Stimulated activated naive CD8-positive, alpha-beta T cell treated with anti-CD3 and anti-CD28 coated beads, Interleukin-15, Interleukin-2, amounts not matched to agents 100 U/mL and 50 U/mL, for 24 hours (primary cell): ENCODE measurements at regions not wholly inside any gene's neighbourhood (a gene's known extent, or its start where the extent isn't known, plus 50 kb on each side); places are given as distances from the start of the nearest gene placed in this dataset.

Experiments used
- ATAC-seq: fragments of 150-1000 bp; cut with Tn5 transposase; one replicate; pipeline ENCODE4 v1.10.0; 2021
- DNase-seq: peaks from one replicate; pipeline ENCODE4 v3.0.0; 2021

DNA sequence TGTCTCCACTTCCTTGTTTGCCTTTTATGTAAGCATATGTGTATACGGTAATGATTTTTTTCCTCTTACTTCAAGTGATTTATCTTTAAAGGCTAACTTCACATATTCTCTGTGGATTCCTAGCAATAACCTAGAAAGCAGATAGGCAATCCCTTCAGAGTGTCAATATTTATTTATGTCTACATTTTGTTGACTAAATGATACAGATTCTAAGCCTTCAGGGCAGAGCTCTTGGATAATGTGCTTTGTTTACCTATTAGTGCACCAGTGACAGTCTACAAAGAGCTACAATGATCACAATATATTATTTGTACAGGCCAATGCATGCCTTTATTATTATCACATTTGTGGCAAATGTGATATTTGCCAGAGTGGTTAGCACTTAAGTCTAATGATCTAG lies 406.2 kb downstream of the EFNB2 start:
- DNase-seq (no peak), ATAC-seq (no peak)

DNA sequence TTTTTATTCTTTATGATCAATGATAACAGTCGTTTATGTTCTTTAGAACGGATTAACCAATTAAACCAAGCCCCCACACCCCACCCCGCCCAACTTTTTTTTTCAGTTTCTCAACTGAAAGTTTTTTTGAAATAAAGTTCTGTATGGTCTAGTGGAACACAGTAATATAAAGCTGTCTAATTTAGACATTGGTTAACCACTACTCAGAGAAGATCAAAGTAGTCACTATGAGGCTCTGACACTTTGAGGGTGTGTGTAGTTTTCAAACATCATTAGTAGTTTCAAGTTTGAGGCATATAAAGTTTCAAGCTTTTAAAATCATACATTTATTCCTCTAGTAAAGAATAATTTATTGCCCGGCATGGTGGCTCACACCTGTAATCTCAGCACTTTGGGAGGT lies 413.2 kb downstream of the EFNB2 start:
- ATAC-seq (no peak), DNase-seq (no peak)

DNA sequence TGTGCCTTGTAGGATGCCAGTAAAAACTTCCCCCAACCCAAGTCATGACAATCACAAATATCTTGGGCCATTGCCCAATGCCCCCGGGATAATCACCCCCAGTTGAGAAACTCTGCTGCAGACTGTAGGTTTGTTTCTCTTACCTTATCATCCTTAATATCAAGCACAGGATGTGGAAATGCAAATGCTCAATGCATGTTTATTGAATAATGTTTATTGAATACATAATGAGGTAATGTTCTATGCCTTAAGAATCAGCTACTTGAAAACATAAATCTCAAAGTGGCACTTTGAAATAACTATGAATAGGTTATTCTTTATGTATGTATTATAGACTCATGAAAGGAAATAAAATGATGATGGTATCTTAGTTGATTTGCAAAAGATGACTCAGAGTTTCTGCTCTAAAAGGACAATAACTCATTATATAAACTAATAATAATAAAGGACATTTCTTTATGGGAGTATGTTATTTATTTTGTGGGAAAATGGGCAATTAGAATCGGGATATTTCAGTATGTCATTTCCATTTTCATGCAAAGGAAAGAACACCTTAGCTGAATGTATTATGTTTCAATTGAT lies 414.2 kb downstream of the EFNB2 start:
- ATAC-seq (no peak), DNase-seq (no peak)

DNA sequence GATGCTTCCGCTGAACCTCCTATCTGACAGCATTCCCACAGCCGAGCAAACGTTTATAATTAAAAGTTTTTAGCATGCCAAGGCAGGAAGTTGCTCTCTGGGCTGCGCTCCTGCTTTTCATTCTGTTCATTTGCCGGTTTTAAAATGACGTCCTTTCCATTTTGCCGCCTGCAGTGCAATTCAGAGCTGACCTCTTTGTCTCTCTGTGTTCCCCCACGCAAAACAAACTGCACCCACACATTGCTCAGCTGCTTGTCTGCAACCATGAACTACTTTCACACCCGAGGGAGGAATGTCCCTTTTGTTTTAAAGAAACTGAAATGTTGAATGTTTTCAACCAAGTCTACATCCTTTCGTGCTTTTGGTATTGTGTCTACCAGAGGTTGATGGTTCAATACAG lies 416.5 kb downstream of the EFNB2 start:
- ATAC-seq (no peak), DNase-seq (no peak)

DNA sequence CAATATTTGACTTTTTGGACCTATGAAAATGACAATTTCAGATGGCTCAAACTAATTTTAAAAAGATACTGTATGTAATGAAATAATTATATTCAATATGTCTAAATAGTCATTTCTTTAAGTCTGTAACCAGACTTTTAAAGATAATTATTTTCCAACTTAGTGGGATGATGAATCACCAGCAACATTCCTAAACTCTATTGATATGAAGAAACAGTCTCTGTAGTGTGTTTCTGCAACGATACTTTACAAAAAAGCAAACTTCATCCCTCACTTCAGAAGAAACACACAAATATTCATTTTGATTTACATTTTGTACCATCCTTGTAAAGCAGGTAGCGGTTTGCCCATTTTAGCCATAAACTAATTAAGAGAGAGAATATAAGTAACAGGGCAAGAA lies 417.4 kb downstream of the EFNB2 start:
- DNase-seq (no peak), ATAC-seq (no peak)

DNA sequence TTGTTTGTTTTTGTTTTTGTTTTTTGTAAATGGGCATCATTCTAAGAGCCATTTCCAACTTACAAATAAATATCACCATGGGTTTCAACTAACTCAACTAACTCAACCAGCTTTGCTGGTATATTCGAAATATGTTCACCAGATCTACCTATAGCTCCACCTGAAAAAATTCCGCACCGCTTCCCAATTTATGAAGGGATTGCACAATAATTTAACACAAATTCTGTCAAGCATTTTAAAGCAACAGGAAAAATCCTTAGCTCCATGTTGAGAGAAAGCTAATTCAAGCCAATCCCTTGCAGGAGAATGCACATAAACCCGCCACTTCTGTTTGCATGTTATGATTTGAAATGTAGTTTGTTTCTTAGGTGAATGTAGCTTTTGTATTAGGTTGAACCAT lies 417.8 kb downstream of the EFNB2 start:
- no peak for DNase-seq
- ATAC-seq: no peak

DNA sequence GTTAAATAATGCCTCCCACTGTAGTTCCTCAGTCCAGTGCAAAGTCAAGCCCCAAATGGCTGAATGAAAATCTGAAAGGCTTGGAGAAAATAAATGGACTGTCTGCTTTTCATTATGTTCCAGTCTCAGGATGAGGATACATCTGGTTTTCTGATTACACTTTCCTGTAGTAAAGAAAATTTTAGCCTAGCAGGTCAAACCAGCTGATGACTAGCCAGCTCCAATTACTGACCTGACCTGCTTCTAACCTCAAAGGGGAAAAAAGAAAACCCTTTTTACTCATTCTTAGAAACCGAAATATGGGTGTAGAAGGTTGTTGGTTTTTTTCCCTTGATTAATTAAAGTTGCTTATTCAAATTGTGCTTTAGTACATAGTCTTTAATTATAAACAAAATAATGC lies 418.4 kb downstream of the EFNB2 start:
- no peak for DNase-seq
- ATAC-seq: no peak

DNA sequence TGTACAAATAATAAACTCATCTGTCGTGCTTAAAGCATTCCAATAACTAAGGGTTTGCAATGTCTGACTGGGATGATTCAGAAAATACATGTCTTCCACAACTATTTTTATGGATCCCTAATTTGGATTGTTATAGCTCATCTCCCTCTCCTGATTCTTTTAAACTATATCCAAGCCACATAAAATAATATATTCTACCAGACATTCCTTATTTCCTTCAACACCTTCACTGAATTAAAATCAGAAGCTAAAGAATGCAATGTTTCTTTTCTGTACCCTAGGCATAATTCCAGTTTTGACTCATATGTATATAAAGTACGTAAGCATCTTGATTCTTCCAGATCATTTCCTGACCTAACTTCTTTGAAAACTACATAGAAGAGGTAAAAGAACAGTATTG lies 420.4 kb downstream of the EFNB2 start:
- DNase-seq: no peak
- no peak for ATAC-seq

DNA sequence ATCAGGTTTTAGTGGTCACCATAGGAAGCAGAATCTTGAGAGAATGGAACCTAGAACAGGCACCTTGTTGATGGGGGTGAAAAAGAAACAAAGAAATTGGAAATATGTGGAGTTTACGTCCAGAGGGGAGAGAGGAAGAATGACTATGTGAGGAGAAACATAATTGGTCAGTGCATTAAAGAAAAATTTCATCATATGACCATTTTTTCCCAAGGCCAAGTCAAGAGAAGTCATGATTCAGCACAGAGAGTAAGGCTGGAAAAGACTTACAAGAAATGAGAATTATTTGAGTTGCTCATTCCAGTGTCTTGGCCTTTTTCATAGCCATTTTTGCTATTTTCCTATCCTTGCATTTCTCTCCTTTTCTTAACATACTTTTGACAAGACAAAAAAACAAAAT lies 421.7 kb downstream of the EFNB2 start:
- ATAC-seq: no peak
- no peak for DNase-seq

DNA sequence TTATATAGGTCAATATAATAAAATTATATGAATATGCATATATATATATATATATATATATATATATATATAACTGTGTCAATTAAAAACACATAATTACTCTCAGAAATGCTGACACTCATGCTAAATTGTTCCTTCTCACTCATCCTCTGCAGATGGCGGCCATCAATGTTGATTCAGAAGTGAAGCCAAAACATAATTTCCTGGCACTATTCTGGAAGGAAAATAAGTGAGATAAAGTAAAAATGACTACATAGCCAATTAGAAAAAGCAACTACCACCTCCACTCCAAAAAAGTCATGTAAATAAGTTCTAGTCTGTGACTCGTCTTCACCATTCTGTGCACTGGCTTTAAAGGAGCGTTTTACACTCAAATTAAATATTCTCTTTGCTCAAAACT lies 423.3 kb downstream of the EFNB2 start:
- DNase-seq (no peak), ATAC-seq (no peak)

DNA sequence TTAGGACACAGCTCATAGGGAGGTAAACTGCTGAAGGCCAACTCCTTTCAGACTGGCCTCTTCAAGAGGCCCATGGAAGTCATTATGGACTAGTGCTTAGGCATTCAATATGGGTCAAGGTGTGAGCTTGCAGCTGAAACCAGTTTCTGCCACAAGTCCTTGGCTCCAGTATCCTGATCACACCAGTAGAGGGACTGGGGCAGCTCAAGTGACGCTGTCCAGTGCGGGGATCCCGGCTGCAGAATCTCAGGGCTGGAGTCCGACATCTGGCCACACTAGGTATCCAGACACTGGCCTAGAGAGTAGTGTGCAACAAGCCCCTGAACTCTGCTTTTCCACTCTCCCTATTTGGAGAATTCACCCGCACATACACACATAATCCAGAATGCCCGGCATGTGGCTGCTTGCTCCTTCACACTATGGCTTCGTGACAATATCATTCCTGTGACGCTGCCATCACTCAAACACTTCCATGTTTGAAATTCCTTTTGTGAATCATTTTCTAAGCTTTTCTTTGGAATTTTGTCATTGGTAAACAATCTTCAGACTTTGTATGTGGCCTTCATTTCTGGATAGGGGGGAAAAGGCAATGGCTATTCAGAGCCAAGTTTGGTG lies 425.1 kb downstream of the EFNB2 start:
- DNase-seq: no peak
- ATAC-seq: no peak

DNA sequence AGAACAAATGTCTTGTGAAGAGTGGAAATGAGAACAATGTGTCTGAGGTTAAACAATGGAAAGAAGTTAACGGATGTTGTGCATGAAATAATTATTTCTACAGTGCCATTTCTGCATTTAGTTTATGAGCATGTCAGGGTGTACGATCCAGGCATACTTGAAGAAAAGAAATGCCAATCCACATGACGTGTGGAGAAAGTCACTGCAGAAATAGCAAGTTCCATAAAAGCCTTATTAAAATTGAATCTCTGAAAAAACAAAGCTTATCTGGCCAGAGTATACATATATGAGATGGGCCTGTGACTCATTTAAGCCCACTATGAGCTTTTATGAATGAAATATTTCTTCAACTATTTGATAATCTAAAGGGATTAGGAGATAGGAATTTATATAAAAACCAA lies 426.1 kb downstream of the EFNB2 start:
- no peak for ATAC-seq
- DNase-seq: no peak

DNA sequence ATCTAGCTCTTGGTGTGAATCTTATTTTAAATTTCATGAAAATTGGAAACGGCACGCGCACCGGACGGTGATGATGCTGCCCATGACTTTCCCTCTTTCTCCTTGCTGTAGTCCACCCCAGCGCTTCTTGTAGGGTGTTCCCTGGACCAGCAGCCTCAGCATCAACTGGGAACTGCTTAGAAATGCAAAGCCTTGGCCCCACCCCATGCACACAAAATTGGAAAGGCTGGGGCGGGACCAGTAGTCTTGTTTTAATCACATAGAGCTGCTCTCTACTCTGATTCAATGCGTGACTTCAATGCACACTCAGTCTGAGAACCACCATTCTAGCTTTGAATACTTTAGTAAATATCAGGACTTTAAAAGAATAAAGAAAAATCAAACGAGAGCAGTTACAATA lies 427.1 kb downstream of the EFNB2 start:
- DNase-seq (no peak), ATAC-seq (no peak)

DNA sequence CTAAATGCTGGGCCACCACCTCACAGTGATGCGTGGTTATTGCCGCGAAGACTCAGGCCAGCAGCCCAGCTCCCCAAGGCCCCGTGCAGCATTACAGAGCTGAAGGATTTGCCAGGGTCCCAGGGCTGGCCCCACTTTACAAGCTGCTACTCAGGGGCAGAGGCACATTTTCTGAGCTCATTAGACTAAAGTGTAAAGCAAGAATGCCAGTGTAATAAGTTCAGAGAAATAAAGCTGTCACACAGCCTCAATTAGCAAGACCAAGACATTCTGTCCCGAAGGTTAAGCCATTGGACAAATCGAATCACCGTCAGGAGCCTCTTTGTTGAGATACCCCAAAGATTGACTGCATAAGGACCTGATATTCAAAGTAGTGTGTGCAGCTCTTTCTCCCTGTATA lies 428.4 kb downstream of the EFNB2 start:
- DNase-seq (no peak), ATAC-seq (no peak)

DNA sequence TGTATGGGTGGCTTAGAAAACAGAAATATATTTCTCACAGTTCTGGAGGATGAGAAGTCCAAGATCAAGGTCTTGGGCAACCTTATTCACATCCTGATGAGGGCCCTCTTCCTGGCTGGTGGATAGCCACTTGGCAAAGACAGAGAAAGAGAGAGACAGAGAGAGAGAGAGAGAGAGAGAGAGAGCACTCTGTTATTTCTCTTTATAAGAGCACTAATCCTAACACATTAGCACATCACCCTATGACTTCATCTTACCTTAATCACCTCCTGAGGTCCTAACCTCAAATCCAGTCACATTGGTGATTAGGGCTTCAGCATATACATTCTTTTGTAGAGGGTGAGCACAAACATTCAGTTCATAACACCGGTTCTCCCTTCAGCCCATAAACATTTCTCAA lies 430.3 kb downstream of the EFNB2 start:
- no peak for DNase-seq
- ATAC-seq: no peak

DNA sequence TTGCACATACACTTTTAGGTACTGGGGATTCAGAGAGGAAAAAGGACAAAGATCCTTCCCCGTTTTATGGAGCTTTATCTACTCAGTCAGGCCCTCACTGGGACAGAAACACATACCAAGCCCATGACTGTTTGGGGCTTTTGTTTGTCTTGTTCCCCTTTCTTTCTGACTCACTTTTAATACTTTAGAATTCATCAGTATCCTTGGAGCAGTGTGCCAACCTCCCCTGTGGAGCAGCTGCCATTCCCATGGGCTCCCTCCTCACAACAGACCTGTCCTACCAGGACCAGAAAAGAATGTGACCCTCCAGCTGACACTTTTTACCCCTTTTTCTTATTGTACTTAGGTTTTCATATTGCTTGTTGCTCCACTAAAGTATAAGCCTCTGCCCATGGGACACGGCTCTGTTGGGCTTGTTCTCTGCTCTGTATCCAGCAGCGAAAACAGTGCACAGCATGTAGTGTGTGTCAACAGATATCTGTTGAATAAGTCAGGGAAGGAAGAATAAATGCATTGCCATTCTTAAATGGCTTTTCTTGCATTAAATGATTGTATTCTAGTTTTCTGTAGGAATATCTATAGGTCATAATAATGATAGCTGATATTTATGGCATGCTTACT lies 431.1 kb downstream of the EFNB2 start:
- no peak for ATAC-seq

DNA sequence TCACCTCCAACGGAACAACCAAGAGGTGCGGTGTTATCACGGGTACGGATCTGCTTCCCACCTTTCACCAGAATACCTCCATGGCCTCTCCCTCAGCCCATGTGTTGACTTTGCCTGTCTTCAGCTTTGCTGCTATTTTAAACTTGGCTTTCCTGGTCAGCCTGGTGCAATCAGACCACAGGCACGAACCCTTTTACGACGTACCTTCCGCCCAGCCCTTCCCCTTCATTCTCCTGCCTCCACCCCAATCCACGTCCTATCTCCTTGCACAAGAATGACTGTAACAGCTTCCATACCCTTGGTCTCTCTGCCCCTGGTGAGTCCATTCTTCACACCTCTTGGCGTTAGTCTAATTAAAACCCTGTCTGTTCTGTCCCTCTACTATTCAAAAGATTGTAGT lies 431.7 kb downstream of the EFNB2 start:
- no peak for ATAC-seq

More for the DNA sequence above, 431.1 kb downstream of the EFNB2 start:
- no peak for DNase-seq

DNA sequence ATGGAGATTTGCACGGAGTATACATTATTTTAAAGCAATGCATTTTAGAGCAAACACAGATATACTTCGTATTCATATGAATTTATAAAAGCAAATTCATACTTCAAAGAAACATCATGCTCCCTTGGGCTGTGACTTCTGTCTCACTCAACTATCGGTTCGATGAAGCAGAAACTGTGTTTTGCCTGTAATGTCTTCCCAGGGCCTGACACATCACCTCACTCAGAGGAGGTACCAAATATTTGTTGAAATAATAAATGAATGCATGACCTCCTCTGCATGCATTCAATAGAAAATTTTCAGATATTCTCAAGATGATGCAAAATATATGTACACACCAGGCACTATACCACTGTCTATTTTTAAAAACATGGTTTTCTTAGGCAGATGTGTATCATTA lies 432.7 kb downstream of the EFNB2 start:
- DNase-seq (no peak), ATAC-seq (no peak)

More for the DNA sequence above, 431.7 kb downstream of the EFNB2 start:
- no peak for DNase-seq

DNA sequence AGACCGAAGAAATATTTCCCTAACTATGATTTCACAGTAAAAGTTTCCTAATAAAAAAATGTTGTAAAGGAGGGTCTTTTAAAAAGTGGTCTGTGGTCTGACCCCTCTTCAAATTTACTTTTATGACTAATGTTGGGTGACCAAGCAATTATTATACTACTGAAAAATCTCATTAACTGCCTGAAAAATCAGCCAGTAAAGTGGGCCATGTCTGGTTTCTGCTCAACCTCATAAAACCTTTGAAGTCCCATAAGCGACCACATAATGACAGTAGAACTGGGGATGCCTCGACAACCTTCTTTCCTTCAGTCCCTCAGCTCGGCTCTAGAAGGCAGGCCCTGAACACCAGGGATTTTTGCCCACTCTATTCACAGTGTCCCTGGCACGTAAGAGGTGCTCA lies 434.3 kb downstream of the EFNB2 start:
- ATAC-seq (no peak), DNase-seq (no peak)

DNA sequence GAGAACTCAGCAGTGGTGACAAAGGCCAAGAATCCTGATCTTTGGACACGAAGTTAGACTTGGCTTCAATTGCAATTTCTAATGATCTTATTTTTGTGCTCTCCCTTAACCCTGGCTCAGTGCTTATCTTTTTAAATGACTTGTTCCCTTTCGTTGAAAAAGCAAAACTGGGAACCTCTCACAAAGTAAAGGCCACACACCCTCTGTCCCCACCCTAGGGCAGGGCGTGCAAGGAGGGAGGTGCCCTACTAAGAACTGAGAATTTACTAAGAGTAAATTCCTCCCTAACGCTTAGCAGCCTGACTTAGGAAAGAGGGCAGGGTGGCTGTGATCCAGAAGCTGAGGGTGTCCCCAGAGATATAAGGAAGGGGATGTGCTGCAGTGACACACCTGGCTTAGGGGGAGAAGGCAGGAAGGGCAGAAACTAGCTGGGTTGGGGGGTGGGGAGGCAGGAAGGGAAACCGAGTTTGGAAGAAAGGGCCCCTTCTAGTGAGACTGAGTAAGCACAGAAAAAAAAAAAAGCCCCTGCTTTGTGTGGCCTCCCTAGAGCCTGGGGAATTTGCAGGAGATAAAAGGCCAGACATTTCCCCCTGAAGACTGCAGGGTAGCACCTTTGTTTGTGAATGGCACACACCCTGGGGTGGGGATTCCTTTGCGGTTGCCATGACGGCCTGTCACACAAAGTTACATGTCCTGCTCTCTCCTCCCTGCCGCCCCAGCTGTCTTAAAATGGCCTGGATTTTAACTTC lies 435.1 kb downstream of the EFNB2 start:
- peak; percentile 28 for ATAC-seq
- DNase-seq: no peak

DNA sequence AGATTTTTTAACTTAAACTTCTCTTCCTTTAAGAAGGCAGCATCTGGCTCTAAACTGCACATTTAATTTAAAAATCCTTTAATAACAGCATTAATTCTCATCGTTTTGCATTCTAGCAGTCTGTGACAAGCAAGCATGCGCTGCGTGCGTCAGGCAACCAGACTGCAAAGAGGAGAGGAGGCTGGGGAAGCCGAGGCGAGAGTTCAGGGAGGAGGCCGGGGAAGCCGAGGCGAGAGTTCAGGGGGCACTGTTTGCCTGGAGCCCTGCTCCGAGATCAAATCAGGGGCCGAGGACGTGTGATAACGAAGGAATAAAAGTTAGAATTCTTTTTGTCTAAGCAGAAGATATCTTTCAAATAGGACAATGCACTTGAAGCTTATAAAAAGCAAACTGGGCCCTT lies 435.7 kb downstream of the EFNB2 start:
- no peak for DNase-seq
- no peak for ATAC-seq

DNA sequence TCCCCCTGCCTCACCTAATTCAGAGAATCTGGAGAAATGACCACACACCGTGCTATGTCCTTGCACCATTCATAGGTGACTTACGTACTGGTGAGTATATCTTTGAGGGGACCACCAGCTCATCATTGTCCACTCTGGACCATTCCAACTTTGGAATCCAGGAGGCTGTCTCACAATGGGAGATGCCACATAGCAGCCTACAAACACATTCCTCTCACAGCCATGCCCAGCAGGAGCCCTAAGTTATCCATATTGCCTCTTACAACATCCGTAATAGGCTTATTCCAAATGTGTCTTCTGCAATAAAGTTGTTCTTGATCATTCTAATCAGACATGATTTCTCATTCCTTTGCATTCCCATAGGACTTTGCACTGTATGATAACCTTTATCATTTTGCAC lies 436.7 kb downstream of the EFNB2 start:
- DNase-seq (no peak), ATAC-seq (no peak)

DNA sequence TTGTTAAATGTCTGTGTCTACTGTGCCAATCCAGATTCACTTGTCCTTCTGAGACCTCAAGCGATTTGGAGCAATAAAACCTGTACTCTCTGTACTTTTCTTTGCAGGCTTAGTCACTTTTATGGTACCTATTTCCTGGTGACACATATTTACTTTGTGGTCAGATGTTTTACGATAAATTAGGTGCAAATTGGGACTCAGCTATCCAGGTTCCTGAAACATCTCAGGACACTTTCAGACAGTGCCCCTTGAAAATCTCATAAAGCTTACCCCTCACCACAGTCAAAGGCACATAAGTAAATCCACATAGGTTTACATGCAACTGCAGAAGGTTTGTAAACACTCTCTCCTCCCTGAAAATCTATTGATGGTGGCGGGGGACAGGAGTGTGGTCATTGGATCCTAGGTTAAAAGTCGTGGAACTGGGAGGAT lies 438.8 kb downstream of the EFNB2 start:
- DNase-seq (no peak), ATAC-seq (no peak)
